K562 (cell line): ENCODE measurements at regions not wholly inside any gene's neighbourhood (a gene's known extent, or its start where the extent isn't known, plus 50 kb on each side); places are given as distances from the start of the nearest gene placed in this dataset.

Experiments
- ATF2 ChIP-seq: sonication (generic); formaldehyde crosslinking; IDR thresholded peaks from 2 replicates; pipeline ENCODE4 v1.8.1; 2022; ENCODE audit warnings: missing genetic modification reagents
- CHD1 ChIP-seq: fragments of 200-600 bp; sonication (generic); IDR thresholded peaks from one replicate; pipeline ENCODE4 v1.6.1; 2012; ENCODE audit warnings: mild to moderate bottlenecking, moderate library complexity, low read length, inconsistent platforms
- CHD2 ChIP-seq: IDR thresholded peaks from 2 replicates; pipeline ENCODE4 v1.6.1; 2011; ENCODE audit warnings: low read depth, low read length
- GABPA ChIP-seq: fragments of 200-800 bp; sonication (Bioruptor generic); conservative IDR thresholded peaks from 2 replicates; pipeline ENCODE4 v1.6.1; 2016; ENCODE audit warnings: low read depth, missing genetic modification characterization, missing compliant biosample characterization
- POLR2AphosphoS5 ChIP-seq: IDR thresholded peaks from 2 replicates; pipeline ENCODE4 v1.6.1; 2011; ENCODE audit warnings: mild to moderate bottlenecking, low read depth, low read length, moderate library complexity; ENCODE audit not compliant: control insufficient read depth, insufficient read depth
- U2AF1 ChIP-seq: fragments of 200-400 bp; formaldehyde crosslinking; optimal IDR thresholded peaks from 2 replicates; pipeline ENCODE3; 2017; ENCODE audit warnings: mild to moderate bottlenecking, low read depth, low read length, moderate library complexity
- ZBTB2 ChIP-seq: fragments of 450-650 bp; IDR thresholded peaks from 2 replicates; pipeline ENCODE4 v1.6.1; 2016; ENCODE audit warnings: antibody characterized with exemption
- ZC3H4 ChIP-seq: sonication (generic); formaldehyde crosslinking; IDR thresholded peaks from 2 replicates; pipeline ENCODE4 v1.9.0; 2021; ENCODE audit warnings: missing genetic modification reagents, borderline replicate concordance
- ZNF121 ChIP-seq: sonication (generic); formaldehyde crosslinking; conservative IDR thresholded peaks from 2 replicates; pipeline ENCODE4 v1.8.0; 2022; ENCODE audit warnings: missing genetic modification reagents

- TF ChIP-seq POLR2AphosphoS5 (no peak), U2AF1 (no peak), CHD2 (no peak), ZNF121 (CRISPR knock-in tag) (no peak), CHD1 (no peak), ZC3H4 (CRISPR knock-in tag) (no peak), GABPA (no peak), ZBTB2 (no peak), ATF2 (no peak)
These were observed 254.8 kb downstream of the GPD2 start for GRCh38 chr2:156691014-156691413.
